Peyer's patch (tissue), 4 donors: ENCODE measurements at regions not wholly inside any gene's neighbourhood (a gene's known extent, or its start where the extent isn't known, plus 50 kb on each side); places are given as distances from the start of the nearest gene placed in this dataset.

Experiments
- DNase-seq, 3 donors: peaks; one replicate each; pipeline ENCODE4 v3.0.0-alpha.2; 2017 to 2019
- H3K27ac ChIP-seq, 4 donors: fragments of 200-600 bp; sonication (generic); one replicate each; pipeline ENCODE4 v1.5.1; 2016 to 2019
- H3K27me3 ChIP-seq, 2 donors: fragments of 200-600 bp; sonication (generic); one replicate each; pipeline ENCODE4 v1.5.1; 2019
- H3K36me3 ChIP-seq, 3 donors: fragments of 200-600 bp; sonication (generic); one replicate each; pipeline ENCODE4 v1.5.1; 2016 to 2019
- H3K4me1 ChIP-seq, 4 donors: fragments of 200-600 bp; sonication (generic); one replicate each; pipeline ENCODE4 v1.5.1; 2016 to 2019
- H3K4me3 ChIP-seq, 4 donors: fragments of 200-600 bp; sonication (generic); 1 replicate in 3 of 4; 2 replicates in 1 of 4; pipeline ENCODE4 v1.5.1; 2016 to 2019; ENCODE audit warnings: mild to moderate bottlenecking in 1 of 4
- H3K9me3 ChIP-seq, 4 donors: fragments of 200-600 bp; sonication (generic); one replicate each; pipeline ENCODE4 v1.5.1; 2016 to 2019; ENCODE audit warnings: mild to moderate bottlenecking in 1 of 4
- POLR2A ChIP-seq, 2 donors: fragments of 450-650 bp; IDR thresholded peaks; one replicate each; pipeline ENCODE4 v1.5.1; 2017; ENCODE audit warnings: antibody characterized with exemption in 2 of 2, mild to moderate bottlenecking in 2 of 2, moderate library complexity in 2 of 2
- TF ChIP-seq, protein P1 (sequence below), 6 experiments: fragments of 450-650 bp in 4 of 6; fragments of 200-600 bp in 2 of 6; sonication (generic) in 1 of 6; IDR thresholded peaks; one replicate each; pipeline ENCODE4 v1.5.1; 2017 to 2019; ENCODE audit warnings: antibody characterized with exemption in 6 of 6, mild to moderate bottlenecking in 3 of 6, moderate library complexity in 1 of 6

DNA sequence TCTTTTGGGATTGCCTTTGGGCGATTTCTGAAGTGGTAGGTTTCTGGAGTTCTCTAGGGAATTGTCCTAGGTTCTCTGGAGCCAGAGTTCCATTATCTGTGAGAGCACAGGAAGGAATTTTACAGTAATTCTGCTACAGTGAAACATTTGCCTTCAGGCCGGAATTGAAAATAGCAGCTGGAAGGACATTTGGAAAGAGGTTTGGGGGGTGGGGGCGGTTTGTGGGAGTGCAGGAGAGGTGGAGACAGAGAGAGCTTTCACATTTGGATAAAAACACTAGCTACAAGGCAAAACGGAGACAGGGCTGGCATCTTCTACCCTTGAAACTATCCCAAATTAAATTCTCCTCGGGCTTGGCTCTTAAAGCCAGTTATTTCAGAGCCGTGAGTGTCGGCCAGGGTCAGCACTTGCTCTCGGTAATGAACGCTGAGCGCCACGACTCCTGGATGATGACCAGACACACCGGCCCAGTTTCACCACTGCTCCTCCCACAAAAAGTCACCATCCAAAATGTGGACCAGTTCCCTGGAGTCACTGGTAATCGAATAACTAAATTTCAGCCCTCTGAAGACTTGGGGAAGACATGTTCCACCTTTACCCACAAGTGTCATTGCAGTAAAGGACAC is 67.7 kb upstream of the TANC2 start:
- TF ChIP-seq POLR2A (IDR thresholded peaks at IDR 0.05): no peak
- TF ChIP-seq, protein P1, sequence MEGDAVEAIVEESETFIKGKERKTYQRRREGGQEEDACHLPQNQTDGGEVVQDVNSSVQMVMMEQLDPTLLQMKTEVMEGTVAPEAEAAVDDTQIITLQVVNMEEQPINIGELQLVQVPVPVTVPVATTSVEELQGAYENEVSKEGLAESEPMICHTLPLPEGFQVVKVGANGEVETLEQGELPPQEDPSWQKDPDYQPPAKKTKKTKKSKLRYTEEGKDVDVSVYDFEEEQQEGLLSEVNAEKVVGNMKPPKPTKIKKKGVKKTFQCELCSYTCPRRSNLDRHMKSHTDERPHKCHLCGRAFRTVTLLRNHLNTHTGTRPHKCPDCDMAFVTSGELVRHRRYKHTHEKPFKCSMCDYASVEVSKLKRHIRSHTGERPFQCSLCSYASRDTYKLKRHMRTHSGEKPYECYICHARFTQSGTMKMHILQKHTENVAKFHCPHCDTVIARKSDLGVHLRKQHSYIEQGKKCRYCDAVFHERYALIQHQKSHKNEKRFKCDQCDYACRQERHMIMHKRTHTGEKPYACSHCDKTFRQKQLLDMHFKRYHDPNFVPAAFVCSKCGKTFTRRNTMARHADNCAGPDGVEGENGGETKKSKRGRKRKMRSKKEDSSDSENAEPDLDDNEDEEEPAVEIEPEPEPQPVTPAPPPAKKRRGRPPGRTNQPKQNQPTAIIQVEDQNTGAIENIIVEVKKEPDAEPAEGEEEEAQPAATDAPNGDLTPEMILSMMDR (IDR thresholded peaks at IDR 0.05): no peak
- DNase-seq: no peak
- Histone ChIP-seq H3K4me1 (no peaks in the 10 kb centered on the region), H3K36me3 (no peaks in the 10 kb centered on the region), H3K4me3 (no peak overlapping the region), H3K9me3 (no peaks in the 10 kb centered on the region), H3K27me3 (no peaks in the 10 kb centered on the region), H3K27ac (no peak overlapping the region)

DNA sequence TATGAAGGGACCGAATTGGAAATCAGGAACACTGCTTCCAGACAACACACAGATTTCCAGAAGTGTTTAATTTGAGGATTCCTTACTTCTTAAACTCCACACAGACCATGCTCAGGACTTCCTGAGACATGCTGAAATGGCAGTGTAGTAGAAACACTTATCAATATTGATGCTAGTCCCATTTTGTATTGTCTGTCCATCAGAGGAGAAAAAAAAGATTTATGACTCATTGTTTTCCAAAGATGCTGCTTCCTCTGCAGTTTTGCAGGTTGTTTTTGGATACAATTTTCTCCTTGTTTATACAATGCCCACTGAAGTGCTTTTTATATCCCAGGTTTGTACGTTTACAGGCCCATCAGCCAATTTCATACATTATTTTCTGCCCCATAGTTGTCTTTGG is 68.3 kb upstream of the TANC2 start:
- Histone ChIP-seq H3K27me3 (no peaks in the 10 kb centered on the region), H3K4me1 (no peaks in the 10 kb centered on the region), H3K9me3 (no peaks in the 10 kb centered on the region), H3K4me3 (no peak overlapping the region), H3K36me3 (no peaks in the 10 kb centered on the region), H3K27ac (no peak overlapping the region)
- TF ChIP-seq, protein P1 (IDR thresholded peaks at IDR 0.05): no peak
- no peak for TF ChIP-seq POLR2A (IDR thresholded peaks at IDR 0.05)
- no peak for DNase-seq

DNA sequence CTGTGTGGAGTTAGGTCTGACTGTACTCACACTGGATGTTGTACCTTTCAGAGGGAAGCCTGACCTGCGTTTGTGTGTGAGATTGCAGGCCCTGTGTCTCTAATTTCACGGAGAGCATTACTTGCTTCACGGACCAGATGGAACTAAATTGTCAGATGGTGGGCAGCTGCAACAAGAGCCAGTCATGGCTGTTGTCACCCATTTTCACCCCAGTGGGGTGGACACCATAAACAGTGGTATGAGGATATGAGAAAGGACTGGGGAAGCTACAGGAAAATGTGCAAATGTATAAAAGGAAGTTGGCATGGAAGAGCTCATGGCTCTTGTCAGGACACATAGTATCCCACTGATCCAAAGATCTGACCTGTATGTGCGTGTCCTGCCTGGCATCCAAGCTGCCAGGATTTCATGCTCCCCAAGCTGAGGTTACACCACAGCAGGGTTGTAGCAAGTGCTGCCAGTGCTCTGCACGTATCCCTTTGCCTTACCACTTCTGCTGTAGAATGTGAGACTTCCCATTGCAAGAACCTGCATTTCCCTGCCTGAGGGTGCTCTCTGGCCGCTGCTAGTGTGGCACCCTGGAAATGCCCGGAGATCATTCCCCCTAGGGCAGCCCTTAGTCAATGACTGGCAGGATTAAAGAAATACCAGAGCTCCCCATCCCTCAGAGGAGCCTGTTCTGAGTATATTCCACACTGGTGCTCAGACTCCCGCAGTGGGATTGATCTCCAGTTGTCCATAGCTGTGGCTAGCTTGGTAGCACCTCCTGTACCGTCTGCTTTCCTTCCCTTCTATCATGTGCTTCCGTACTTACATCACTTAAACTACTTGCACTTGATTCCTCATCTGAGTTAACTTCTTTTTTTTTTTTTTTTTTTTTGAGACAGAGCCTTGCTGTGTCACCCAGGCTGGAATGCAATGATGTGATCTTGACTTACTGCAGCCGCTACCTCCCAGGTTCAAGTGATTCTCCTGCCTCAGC is 70.4 kb upstream of the TANC2 start:
- Histone ChIP-seq H3K27ac (no peak overlapping the region), H3K4me1 (no peaks in the 10 kb centered on the region), H3K27me3 (no peaks in the 10 kb centered on the region), H3K9me3 (no peaks in the 10 kb centered on the region), H3K4me3 (no peak overlapping the region), H3K36me3 (no peaks in the 10 kb centered on the region)
- TF ChIP-seq, protein P1 (IDR thresholded peaks at IDR 0.05): no peak
- TF ChIP-seq POLR2A (IDR thresholded peaks at IDR 0.05): no peak
- DNase-seq: no peak

DNA sequence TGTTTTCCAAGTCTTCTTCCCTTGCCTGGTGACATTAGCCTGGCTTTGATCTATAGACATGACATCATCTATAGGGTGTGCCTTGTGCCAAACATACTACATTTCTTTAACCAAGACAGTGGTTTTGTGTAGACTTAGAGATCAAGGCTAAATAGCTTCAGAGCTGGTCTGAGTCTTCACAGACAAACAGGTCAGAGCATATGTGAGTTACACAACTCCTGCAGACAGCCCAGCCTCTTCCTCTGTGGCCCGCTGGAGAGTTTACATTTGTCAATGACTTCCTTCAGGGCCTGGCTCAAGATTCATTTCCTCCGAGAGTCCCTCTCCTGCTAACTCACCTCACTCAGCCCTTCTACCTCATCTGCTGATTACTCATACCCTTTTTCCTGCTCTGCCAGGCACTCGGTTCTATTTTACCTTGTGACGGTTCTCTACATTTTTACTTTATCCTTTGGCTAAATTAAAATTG is 73.1 kb upstream of the TANC2 start:
- TF ChIP-seq, protein P1 (IDR thresholded peaks at IDR 0.05): no peak
- no peak for TF ChIP-seq POLR2A (IDR thresholded peaks at IDR 0.05)
- Histone ChIP-seq H3K4me1 (no peaks in the 10 kb centered on the region), H3K9me3 (no peaks in the 10 kb centered on the region), H3K36me3 (no peaks in the 10 kb centered on the region), H3K4me3 (no peak overlapping the region), H3K27me3 (no peaks in the 10 kb centered on the region), H3K27ac (no peak overlapping the region)
- peak in 1 of 3 donors; percentile 48 for DNase-seq

DNA sequence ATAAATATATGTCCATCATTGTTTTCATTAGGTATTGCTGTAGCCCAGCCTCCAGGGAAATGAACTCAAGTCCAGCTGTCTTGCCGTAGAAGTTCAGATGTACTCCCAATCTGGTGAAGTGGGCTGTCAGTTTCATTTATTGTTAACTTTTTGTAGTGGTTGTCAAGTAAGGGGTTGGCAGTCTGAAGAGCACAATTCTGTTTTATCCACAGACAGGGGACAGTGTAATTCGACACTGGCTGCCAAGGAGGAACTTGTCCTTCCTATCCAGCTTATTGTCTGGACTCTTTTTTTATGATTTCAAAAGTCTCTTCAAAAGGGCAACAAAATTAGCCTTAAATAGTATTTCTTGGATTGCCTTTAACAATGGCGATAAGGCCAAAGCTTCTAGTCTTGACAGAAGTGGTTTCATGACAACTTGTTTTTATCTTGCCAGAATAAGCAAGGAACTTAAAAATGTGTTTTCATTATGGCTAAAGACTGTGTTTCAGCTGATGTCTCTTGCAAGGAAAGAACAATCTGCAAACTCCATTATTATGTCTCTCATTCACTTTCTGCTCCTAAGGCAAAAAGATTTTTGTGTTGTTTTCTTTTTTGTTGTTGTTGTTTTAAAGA is 73.9 kb upstream of the TANC2 start:
- Histone ChIP-seq H3K9me3 (no peaks in the 10 kb centered on the region), H3K4me1 (no peaks in the 10 kb centered on the region), H3K36me3 (no peaks in the 10 kb centered on the region), H3K4me3 (no peak overlapping the region), H3K27ac (no peak overlapping the region), H3K27me3 (no peaks in the 10 kb centered on the region)
- TF ChIP-seq POLR2A (IDR thresholded peaks at IDR 0.05): no peak
- TF ChIP-seq, protein P1 (IDR thresholded peaks at IDR 0.05): no peak
- DNase-seq: no peak
